ENCODE measurements at regions not wholly inside any gene's neighbourhood (a gene's known extent, or its start where the extent isn't known, plus 50 kb on each side); places are given as distances from the start of the nearest gene placed in this dataset.

GRCh38 chr11:27287205-27287604 is 75.8 kb downstream of the CCDC34 start:
- ChIA-PET POLR2A (interaction anchor here (0.7 kb wide), 1 partner anchor 72 kb away, joined by 3 read pairs; no protein-coding TSS in a partner anchor), CTCF (no interaction called here)
- TF ChIP-seq POLR2AphosphoS5 (IDR thresholded peaks at IDR 0.05; ENCODE audit: low read depth, low read length) (no peak), REST (IDR thresholded peaks at IDR 0.05; ENCODE audit: insufficient read depth in 1 of 2, low read depth in 2 of 2, low read length in 1 of 2) (no peak), SIN3A (IDR thresholded peaks at IDR 0.05; ENCODE audit: borderline replicate concordance, insufficient read depth, low read depth, low read length) (no peak), CTCF (IDR thresholded peaks at IDR 0.05) (no peak), TCF7L2 (IDR thresholded peaks at IDR 0.05; ENCODE audit: low read depth, low read length) (no peak)
- DNase-seq (ENCODE audit: low read depth, low spot score), result no peak
- Histone ChIP-seq H3K4me1 (ENCODE audit: control insufficient read depth, insufficient read depth, low read length) (peaks cover 12% of the 10 kb centered on the region), H3K36me3 (ENCODE audit: control insufficient read depth, insufficient read depth, low read length) (no peaks in the 10 kb centered on the region), H3K9me3 (ENCODE audit: control insufficient read depth, insufficient read depth, low read depth, low read length) (no peaks in the 10 kb centered on the region; the same call in 1 of the 2 replicates), H3K27ac (ENCODE audit: low read length) (peak overlapping the region; percentile 56; the same call in 1 of the 2 replicates), H3K4me3 (ENCODE audit: low read depth in 2 of 2, low read length in 2 of 2) (no peak overlapping the region), H3K27me3 (ENCODE audit: control insufficient read depth, insufficient read depth, low read length) (no peaks in the 10 kb centered on the region)
- BruUV-seq (replicated peaks), result no TSS peak
- in situ Hi-C loops (cut with HindIII; ENCODE audit: low pct_unique_long_range_greater_than_20kb, low sequenced_read_pairs) (no loop called here), intact Hi-C loops (cut with micrococcal nuclease; ENCODE audit: unreplicated experiment) (no loop called here)
- ATAC-seq, result no peak

- DNase-seq (ENCODE audit: low read depth, low spot score), result no peak
- ChIA-PET CTCF (interaction anchor here (0.7 kb wide), 1 partner anchor 524 kb away, joined by 3 read pairs; no protein-coding TSS in a partner anchor), POLR2A (no interaction called here)
- Histone ChIP-seq H3K27me3 (ENCODE audit: control insufficient read depth, insufficient read depth, low read length) (no peaks in the 10 kb centered on the region), H3K36me3 (ENCODE audit: control insufficient read depth, insufficient read depth, low read length) (no peaks in the 10 kb centered on the region), H3K27ac (ENCODE audit: low read length) (peak overlapping the region; percentile 5; the same call in 1 of the 2 replicates), H3K4me1 (ENCODE audit: control insufficient read depth, insufficient read depth, low read length) (peaks cover 19% of the 10 kb centered on the region), H3K9me3 (ENCODE audit: control insufficient read depth, insufficient read depth, low read depth, low read length) (no peaks in the 10 kb centered on the region), H3K4me3 (ENCODE audit: low read depth in 2 of 2, low read length in 2 of 2) (no peak overlapping the region)
- intact Hi-C loops (cut with micrococcal nuclease; ENCODE audit: unreplicated experiment), result no loop called here
- ATAC-seq, result no peak
- TF ChIP-seq POLR2AphosphoS5 (IDR thresholded peaks at IDR 0.05; ENCODE audit: low read depth, low read length) (no peak), CTCF (IDR thresholded peaks at IDR 0.05) (no peak), SIN3A (IDR thresholded peaks at IDR 0.05; ENCODE audit: borderline replicate concordance, insufficient read depth, low read depth, low read length) (no peak), TCF7L2 (IDR thresholded peaks at IDR 0.05; ENCODE audit: low read depth, low read length) (no peak), REST (IDR thresholded peaks at IDR 0.05; ENCODE audit: insufficient read depth in 1 of 2, low read depth in 2 of 2, low read length in 1 of 2) (no peak)
- BruUV-seq (replicated peaks), result no TSS peak
- in situ Hi-C loops (cut with HindIII; ENCODE audit: low pct_unique_long_range_greater_than_20kb, low sequenced_read_pairs), result no loop called here
Observed at GRCh38 chr11:27285761-27286160, 77.3 kb downstream of the CCDC34 start.
